Adrenal gland (tissue), 9 donors: ENCODE measurements at regions not wholly inside any gene's neighbourhood (a gene's known extent, or its start where the extent isn't known, plus 50 kb on each side); places are given as distances from the start of the nearest gene placed in this dataset.
"Not testable (repeated sequence)": the region's sequence is repeated elsewhere in the genome, so short reads cannot be mapped to it uniquely, and the experiment has no call there.

ENCODE experiments used
- DNase-seq, 7 donors: peaks; one replicate each; pipeline ENCODE4 v3.0.0-alpha.2; 2019 to 2020
- H3K27ac ChIP-seq, 5 donors: fragments of 200-600 bp; sonication (generic) in 4 of 5; 1 replicate in 3 of 5; 2 replicates in 2 of 5; pipeline versions ENCODE4 v1.5.1 to v1.8.0; 2016 to 2020; ENCODE audit warnings: mild to moderate bottlenecking in 1 of 5
- H3K27me3 ChIP-seq: fragments of 200-600 bp; 2 replicates; pipeline ENCODE4 v1.8.0; 2021
- H3K36me3 ChIP-seq, 2 donors: fragments of 200-600 bp; replicated peaks in 1 of 2; 1 replicate in 1 of 2; 2 replicates in 1 of 2; pipeline versions ENCODE4 v1.5.1 to v1.8.0; 2018 to 2022
- H3K4me1 ChIP-seq, 2 donors: fragments of 200-600 bp; replicated peaks in 1 of 2; 1 replicate in 1 of 2; 2 replicates in 1 of 2; pipeline versions ENCODE4 v1.5.1 to v1.8.0; 2018 to 2021
- H3K4me3 ChIP-seq, 4 donors: fragments of 200-600 bp; sonication (generic) in 3 of 4; one replicate each; pipeline ENCODE4 v1.5.1; 2016 to 2018
- H3K9me3 ChIP-seq, 3 donors: fragments of 200-600 bp; sonication (generic) in 1 of 3; replicated peaks in 1 of 3; 1 replicate in 2 of 3; 2 replicates in 1 of 3; pipeline versions ENCODE4 v1.5.1 to v1.8.0; 2016 to 2021
- POLR2A ChIP-seq, 2 donors: fragments of 450-650 bp; IDR thresholded peaks; one replicate each; pipeline ENCODE4 v1.6.1; 2017; ENCODE audit warnings: antibody characterized with exemption in 2 of 2, mild to moderate bottlenecking in 2 of 2, moderate library complexity in 1 of 2
- WGBS, 4 donors: extraction: QIAGEN DNeasy Blood & Tissue Kit in 2 of 4; methylation state at CpG; one replicate each; pipeline versions ENCODE4 v1.1.5 to v1.1.7; 2013 to 2017; 5-methylcytosine and 5-hydroxymethylcytosine counted together
- intact Hi-C, 2 donors: fragments of 100-400 bp; cut with DNase I; formaldehyde crosslinking; loops; one replicate each; pipeline versions ENCODE4 v1.14.1 to v1.15.0; 2022 to 2023
- TF ChIP-seq, protein P1 (sequence below), 6 experiments: fragments of 450-650 bp in 4 of 6; fragments of 200-600 bp in 2 of 6; sonication (generic) in 1 of 6; IDR thresholded peaks; 1 replicate in 5 of 6; 2 replicates in 1 of 6; pipeline versions ENCODE4 v1.5.1 to v1.8.0; 2016 to 2021; ENCODE audit warnings: antibody characterized with exemption in 6 of 6, mild to moderate bottlenecking in 2 of 6, moderate library complexity in 1 of 6
- donor health status: healthy with polysubstance abuse.
- donor health status: Bipolar disorder and iron deficiency.
- donor health status: DM: yes; HTN: yes; CAD: no.
- donor health status: DM: no; HTN: no; CAD: no.
- donor health status: DM: no; HTN: no; CAD: no.

DNA sequence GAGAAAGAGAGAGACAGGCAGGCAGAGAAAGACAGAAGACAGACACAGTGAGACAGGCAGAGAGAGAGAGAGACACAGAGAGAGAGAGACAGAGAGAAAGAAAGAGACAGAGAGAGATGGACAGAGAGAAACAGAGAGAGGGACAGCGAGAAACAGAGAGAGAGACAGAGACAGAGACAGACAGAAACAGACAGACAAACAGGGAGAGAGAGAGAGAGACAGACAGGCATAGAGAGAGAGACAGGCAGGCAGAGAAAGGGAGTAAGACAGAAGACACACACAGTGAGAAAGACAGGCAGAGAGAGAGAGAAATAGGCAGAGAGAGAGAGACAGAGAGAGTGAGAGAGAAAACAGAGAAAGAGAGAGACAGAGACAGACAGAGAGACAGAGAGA is 105.3 kb upstream of the ANKRD30BL start:
- intact Hi-C loops = no loop called here
- 80 to 95% (median 90%) methylated on average over 1 of the region's 1 CpG for WGBS, 4 donors

DNA sequence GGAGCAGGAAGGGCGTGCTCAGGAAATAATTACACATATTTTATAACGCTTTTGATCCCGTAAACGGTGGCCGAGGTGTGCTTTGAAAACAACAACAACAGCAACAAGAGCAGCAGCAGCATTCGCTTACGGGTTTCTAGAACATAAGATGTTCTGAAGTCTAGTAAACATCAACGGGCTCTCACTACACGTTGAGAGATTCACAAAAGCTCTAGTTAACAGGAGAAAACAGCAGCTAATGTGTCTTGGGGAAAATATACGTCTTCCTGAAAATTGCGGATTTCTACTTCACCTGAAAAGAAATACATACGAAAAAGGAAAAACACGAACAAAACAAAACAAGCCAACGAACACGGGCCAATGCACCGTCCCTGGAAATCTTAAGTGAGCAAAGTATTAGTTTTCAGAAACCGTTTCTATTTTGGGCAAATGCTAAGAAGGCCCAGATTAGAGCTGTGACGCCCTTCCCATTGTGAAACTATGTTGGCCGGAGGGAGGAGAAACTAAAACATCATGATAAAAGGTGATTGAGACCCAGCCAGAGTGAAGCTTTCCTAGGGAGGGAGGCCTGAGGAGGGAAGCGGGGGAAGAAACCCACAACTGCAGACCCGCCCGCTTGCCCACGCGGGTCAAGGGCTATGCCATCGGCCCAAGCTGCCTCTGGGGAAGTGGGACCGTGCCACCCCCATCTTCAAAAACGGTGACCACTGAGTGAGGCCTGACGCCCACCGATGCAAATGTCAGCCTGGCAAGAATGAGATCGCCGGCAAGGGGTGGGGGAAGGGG is 105.9 kb upstream of the ANKRD30BL start:
- H3K4me1 ChIP-seq, intact Hi-C loops, H3K9me3 ChIP-seq, H3K36me3 ChIP-seq, H3K27me3 ChIP-seq, H3K27ac ChIP-seq: not testable (repeated sequence)
- peak overlapping the region in 1 of 4 donors; percentile 35 for H3K4me3 ChIP-seq
- DNase-seq = peak in 2 of 7 donors; percentile 35 to 55
- 11 to 29% (median 20%) methylated on average over 29 to 31 of the region's 31 CpGs for WGBS, 4 donors

More for the DNA sequence above, 105.3 kb upstream of the ANKRD30BL start:
- Histone ChIP-seq H3K27me3 (no peaks in the 10 kb centered on the region), H3K9me3 (no peaks in the 10 kb centered on the region), H3K36me3 (no peaks in the 10 kb centered on the region), H3K27ac (no peak overlapping the region), H3K4me3 (peak overlapping the region in 1 of 4 donors; percentile 35), H3K4me1 (peaks cover 0 to 7% of the 10 kb centered on the region in 2 donors)
- DNase-seq = no peak
- TF ChIP-seq POLR2A (IDR thresholded peaks at IDR 0.05) = no peak
- TF ChIP-seq, protein P1, sequence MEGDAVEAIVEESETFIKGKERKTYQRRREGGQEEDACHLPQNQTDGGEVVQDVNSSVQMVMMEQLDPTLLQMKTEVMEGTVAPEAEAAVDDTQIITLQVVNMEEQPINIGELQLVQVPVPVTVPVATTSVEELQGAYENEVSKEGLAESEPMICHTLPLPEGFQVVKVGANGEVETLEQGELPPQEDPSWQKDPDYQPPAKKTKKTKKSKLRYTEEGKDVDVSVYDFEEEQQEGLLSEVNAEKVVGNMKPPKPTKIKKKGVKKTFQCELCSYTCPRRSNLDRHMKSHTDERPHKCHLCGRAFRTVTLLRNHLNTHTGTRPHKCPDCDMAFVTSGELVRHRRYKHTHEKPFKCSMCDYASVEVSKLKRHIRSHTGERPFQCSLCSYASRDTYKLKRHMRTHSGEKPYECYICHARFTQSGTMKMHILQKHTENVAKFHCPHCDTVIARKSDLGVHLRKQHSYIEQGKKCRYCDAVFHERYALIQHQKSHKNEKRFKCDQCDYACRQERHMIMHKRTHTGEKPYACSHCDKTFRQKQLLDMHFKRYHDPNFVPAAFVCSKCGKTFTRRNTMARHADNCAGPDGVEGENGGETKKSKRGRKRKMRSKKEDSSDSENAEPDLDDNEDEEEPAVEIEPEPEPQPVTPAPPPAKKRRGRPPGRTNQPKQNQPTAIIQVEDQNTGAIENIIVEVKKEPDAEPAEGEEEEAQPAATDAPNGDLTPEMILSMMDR (IDR thresholded peaks at IDR 0.05) = no peak

DNA sequence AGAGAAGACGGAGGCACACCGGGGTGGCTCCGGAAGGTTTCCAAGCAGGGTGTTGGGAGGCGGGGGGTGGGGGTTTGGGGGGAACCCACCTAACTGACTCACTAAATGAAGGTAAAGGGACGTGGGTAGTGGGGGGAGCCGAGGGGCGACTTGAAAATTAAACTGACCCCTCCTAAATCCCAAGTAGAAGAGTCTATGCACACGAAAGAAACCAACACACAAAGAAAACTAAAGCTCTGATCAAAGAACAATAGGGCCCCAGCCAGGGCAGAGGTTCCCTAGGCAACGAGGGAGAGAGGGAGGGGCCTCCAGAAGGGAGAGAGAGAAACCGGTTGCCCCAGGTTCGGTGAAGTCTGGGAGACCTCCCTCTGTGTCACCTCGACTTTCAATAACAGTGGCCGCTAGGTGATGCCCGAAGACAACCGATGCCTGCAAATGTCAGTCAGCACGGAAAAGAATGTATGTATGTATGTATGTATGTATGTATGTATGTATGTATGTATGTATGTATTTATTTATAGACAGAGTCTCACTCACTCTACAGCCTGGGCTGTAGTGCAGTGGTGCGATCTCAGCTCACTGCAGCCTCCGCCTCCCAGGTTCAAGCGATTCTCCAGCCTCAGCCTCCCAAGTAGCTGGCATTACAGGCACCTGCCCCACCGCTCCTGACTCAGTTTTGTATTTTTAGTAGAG is 106.7 kb upstream of the ANKRD30BL start:
- H3K27me3 ChIP-seq, intact Hi-C loops, H3K9me3 ChIP-seq, H3K36me3 ChIP-seq, H3K27ac ChIP-seq, H3K4me1 ChIP-seq: not testable (repeated sequence)
- WGBS, 4 donors = 15 to 21% (median 18%) methylated on average over 18 to 20 of the region's 20 CpGs
- TF ChIP-seq, protein P1 (IDR thresholded peaks at IDR 0.05) = peak; percentile 20 to 66 (median 56)
- DNase-seq = peak in 6 of 7 donors; percentile 28 to 67 (median 44)
- H3K4me3 ChIP-seq = peak overlapping the region in 1 of 4 donors; percentile 35

DNA sequence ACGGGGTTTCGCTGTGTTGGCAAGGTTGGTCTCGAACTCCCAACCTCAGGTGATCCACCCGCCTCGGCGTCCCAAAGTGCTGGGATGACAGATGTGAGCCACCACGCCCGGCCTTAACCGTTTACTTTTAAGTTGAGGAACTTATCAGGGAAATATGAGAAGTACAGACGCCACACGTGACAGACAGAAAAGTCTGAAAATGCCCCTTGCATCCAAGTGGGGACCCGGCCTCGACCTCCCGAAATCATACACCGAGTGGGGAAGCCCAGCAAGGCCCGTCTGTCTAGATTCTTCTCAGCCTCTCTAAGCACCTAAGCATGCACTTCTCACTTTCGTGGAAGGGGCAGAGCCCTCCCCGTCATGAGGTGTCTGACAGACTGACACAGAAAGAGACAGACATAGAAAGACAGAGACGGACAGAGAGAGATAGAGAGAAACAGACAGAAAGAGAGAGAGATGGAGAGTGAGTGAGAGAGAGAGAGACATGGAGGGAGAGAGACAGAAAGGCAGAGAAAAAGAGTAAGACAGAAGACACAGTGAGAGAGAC is 107.3 kb upstream of the ANKRD30BL start:
- intact Hi-C loops = no loop called here
- 61 to 66% (median 63%) methylated on average over 19 of the region's 19 CpGs for WGBS, 4 donors
- Histone ChIP-seq H3K27ac (no peak overlapping the region), H3K4me3 (no peak overlapping the region), H3K27me3 (no peaks in the 10 kb centered on the region), H3K9me3 (no peaks in the 10 kb centered on the region), H3K36me3 (no peaks in the 10 kb centered on the region), H3K4me1 (peaks cover 0 to 7% of the 10 kb centered on the region in 2 donors)
- no peak for TF ChIP-seq POLR2A (IDR thresholded peaks at IDR 0.05)
- TF ChIP-seq, protein P1 (IDR thresholded peaks at IDR 0.05) = no peak
- no peak for DNase-seq
